ENCODE measurements at regions not wholly inside any gene's neighbourhood (a gene's known extent, or its start where the extent isn't known, plus 50 kb on each side); places are given as distances from the start of the nearest gene placed in this dataset.

GRCh38 chr2:22942441-22942840, 442.5 kb upstream of the KLHL29 start:
- H3K4me3 ChIP-seq (ENCODE audit: low read depth, low read length): no peak overlapping the region
- TF ChIP-seq, protein P1, sequence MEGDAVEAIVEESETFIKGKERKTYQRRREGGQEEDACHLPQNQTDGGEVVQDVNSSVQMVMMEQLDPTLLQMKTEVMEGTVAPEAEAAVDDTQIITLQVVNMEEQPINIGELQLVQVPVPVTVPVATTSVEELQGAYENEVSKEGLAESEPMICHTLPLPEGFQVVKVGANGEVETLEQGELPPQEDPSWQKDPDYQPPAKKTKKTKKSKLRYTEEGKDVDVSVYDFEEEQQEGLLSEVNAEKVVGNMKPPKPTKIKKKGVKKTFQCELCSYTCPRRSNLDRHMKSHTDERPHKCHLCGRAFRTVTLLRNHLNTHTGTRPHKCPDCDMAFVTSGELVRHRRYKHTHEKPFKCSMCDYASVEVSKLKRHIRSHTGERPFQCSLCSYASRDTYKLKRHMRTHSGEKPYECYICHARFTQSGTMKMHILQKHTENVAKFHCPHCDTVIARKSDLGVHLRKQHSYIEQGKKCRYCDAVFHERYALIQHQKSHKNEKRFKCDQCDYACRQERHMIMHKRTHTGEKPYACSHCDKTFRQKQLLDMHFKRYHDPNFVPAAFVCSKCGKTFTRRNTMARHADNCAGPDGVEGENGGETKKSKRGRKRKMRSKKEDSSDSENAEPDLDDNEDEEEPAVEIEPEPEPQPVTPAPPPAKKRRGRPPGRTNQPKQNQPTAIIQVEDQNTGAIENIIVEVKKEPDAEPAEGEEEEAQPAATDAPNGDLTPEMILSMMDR (IDR thresholded peaks at IDR 0.05; ENCODE audit: low read depth, low read length): no peak
- H3K27me3 ChIP-seq: no peaks in the 10 kb centered on the region
- H3K9me3 ChIP-seq: no peaks in the 10 kb centered on the region
- DNase-seq: no peak
- H3K36me3 ChIP-seq: no peaks in the 10 kb centered on the region
- no peaks in the 10 kb centered on the region for H3K4me1 ChIP-seq

- H3K27me3 ChIP-seq: no peaks in the 10 kb centered on the region
- TF ChIP-seq, protein P1 (IDR thresholded peaks at IDR 0.05; ENCODE audit: low read depth, low read length): no peak
- H3K9me3 ChIP-seq: no peaks in the 10 kb centered on the region
- H3K36me3 ChIP-seq: no peaks in the 10 kb centered on the region
- H3K4me1 ChIP-seq: no peaks in the 10 kb centered on the region
- DNase-seq: peak; percentile 24
- H3K4me3 ChIP-seq (ENCODE audit: low read depth, low read length): no peak overlapping the region
Measured at GRCh38 chr2:22944143-22944542, 440.8 kb upstream of the KLHL29 start.

GRCh38 chr2:22946553-22946952, 438.4 kb upstream of the KLHL29 start:
- H3K4me1 ChIP-seq: no peaks in the 10 kb centered on the region
- H3K36me3 ChIP-seq: no peaks in the 10 kb centered on the region
- H3K4me3 ChIP-seq (ENCODE audit: low read depth, low read length): no peak overlapping the region
- DNase-seq: no peak
- H3K9me3 ChIP-seq: no peaks in the 10 kb centered on the region
- TF ChIP-seq, protein P1 (IDR thresholded peaks at IDR 0.05; ENCODE audit: low read depth, low read length): no peak
- H3K27me3 ChIP-seq: no peaks in the 10 kb centered on the region

DNA sequence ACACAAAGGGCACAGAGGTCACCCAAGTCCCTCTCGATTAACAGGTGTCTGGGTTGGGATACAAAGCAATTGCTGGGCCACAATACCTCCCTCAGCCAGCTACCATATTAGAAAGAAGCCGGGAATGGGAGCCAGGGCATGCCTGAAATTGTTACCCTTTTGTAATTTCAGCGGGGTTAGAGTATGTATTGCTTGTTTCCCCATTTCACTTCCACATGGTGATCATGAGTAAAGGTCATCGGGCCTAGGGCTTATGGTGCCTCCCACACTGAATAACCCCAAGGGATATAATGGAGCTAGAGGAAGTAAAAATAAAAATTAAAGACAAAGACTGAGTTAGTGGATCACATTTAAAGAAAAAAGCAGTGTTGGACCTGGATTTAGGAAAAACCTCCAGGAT, 437.2 kb upstream of the KLHL29 start:
- Histone ChIP-seq H3K36me3 (no peaks in the 10 kb centered on the region), H3K4me1 (no peaks in the 10 kb centered on the region)
- TF ChIP-seq, protein P1 (IDR thresholded peaks at IDR 0.05; ENCODE audit: low read depth, low read length): no peak

GRCh38 chr2:22950431-22950830, 434.5 kb upstream of the KLHL29 start:
- H3K9me3 ChIP-seq: no peaks in the 10 kb centered on the region
- no peak overlapping the region for H3K4me3 ChIP-seq (ENCODE audit: low read depth, low read length)
- no peaks in the 10 kb centered on the region for H3K4me1 ChIP-seq
- H3K36me3 ChIP-seq: no peaks in the 10 kb centered on the region
- no peaks in the 10 kb centered on the region for H3K27me3 ChIP-seq
- no peak for DNase-seq
- TF ChIP-seq, protein P1 (IDR thresholded peaks at IDR 0.05; ENCODE audit: low read depth, low read length): no peak

More for the DNA sequence above, 437.2 kb upstream of the KLHL29 start:
- Histone ChIP-seq H3K9me3 (no peaks in the 10 kb centered on the region), H3K27me3 (no peaks in the 10 kb centered on the region), H3K4me3 (ENCODE audit: low read depth, low read length) (no peak overlapping the region)
- DNase-seq: no peak

GRCh38 chr2:22952656-22953225, 432.2 kb upstream of the KLHL29 start:
- H3K27me3 ChIP-seq: no peaks in the 10 kb centered on the region
- H3K4me1 ChIP-seq: no peaks in the 10 kb centered on the region
- TF ChIP-seq, protein P1 (IDR thresholded peaks at IDR 0.05; ENCODE audit: low read depth, low read length): no peak
- H3K36me3 ChIP-seq: no peaks in the 10 kb centered on the region
- no peak overlapping the region for H3K4me3 ChIP-seq (ENCODE audit: low read depth, low read length)
- no peak for DNase-seq
- H3K9me3 ChIP-seq: no peaks in the 10 kb centered on the region

Measured in BE2C (cell line).